Gastrocnemius medialis (tissue), 4 donors: ENCODE measurements at regions not wholly inside any gene's neighbourhood (a gene's known extent, or its start where the extent isn't known, plus 50 kb on each side); places are given as distances from the start of the nearest gene placed in this dataset.

ENCODE experiments used
- CTCF ChIP-seq, 5 experiments: fragments of 450-650 bp in 3 of 5; fragments of 200-600 bp in 2 of 5; sonication (generic) in 2 of 5; IDR thresholded peaks in 4 of 5; conservative IDR thresholded peaks in 1 of 5; 1 replicate in 4 of 5; 2 replicates in 1 of 5; pipeline ENCODE4 v1.5.1; 2016 to 2019; ENCODE audit warnings: antibody characterized with exemption in 5 of 5, mild to moderate bottlenecking in 3 of 5, moderate library complexity in 3 of 5
- POLR2A ChIP-seq, 2 donors: fragments of 450-650 bp; IDR thresholded peaks; one replicate each; pipeline ENCODE4 v1.6.1; 2017; ENCODE audit warnings: antibody characterized with exemption in 2 of 2, mild to moderate bottlenecking in 2 of 2, moderate library complexity in 2 of 2

GRCh38 chrX:113133316-113133715 is 292.7 kb upstream of the AMOT start:
- TF ChIP-seq CTCF (IDR thresholded peaks at IDR 0.05 in 4 of 5, conservative IDR thresholded peaks at IDR 0.05 in 1 of 5) (no peak), POLR2A (IDR thresholded peaks at IDR 0.05) (no peak)
